Suppressor macrophage (primary cell): ENCODE measurements at regions not wholly inside any gene's neighbourhood (a gene's known extent, or its start where the extent isn't known, plus 50 kb on each side); places are given as distances from the start of the nearest gene placed in this dataset.

Experiments
- DNase-seq, 4 experiments: peaks; one replicate each; pipeline ENCODE4 v3.0.0-alpha.2; 2020 to 2022

- DNase-seq = no peak
These were observed 164.8 kb upstream of the DTNBP1 start for GRCh38 chr6:15827496-15828255.

DNA sequence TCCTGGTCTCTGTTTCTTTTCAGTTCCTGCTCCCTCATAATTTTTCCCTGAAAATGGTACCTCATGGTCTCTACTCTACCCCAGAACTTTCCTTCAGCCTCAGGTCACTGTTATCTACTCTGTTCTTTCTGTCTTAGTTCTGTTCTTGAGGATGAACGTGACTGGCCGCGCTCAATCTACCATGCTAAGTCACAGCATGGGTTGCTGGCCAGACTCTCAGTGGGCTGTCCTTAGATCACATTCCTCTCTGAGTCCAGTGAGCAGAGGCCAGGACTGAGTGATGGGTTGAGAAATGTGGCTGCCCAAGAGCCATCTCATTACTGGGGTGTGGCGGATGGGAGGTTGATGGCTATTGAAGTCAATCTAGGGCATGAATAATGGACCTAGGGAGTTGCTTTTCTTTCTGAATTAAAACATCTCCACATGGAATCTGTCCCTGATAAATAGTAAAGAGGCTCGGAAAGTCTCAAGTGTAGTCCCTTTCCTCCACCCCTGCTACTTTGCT is 164.0 kb upstream of the DTNBP1 start:
- no peak for DNase-seq

DNA sequence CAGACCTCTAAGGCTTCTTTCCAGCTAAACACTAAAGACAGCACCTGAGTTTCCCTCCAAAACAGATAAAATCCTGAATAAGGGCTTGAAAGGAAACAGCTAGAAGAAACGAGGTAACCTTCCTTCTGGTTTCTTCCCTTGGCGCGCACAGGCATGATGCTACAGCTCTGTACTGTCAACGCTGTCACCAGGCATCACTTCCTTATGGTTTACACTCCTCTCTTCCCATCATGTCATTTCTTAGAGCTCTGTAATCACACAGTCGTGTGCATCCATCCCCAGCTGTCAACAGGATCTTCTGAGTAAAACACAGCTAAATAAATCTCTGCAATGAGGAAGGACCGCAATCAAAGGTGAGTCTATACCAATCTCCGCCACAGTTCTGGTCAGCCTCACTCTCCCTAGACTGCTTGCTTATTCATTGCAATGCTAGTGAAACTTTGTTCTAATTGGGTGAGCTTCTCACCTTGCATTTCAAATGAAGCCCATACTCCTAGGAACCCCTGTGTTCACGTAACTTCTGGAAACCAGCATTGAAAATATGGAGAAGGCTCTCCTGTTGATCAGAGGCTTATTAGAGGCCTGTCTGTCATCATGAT is 162.6 kb upstream of the DTNBP1 start:
- no peak for DNase-seq

GRCh38 chr6:15824811-15825210 is 162.0 kb upstream of the DTNBP1 start:
- no peak for DNase-seq

DNA sequence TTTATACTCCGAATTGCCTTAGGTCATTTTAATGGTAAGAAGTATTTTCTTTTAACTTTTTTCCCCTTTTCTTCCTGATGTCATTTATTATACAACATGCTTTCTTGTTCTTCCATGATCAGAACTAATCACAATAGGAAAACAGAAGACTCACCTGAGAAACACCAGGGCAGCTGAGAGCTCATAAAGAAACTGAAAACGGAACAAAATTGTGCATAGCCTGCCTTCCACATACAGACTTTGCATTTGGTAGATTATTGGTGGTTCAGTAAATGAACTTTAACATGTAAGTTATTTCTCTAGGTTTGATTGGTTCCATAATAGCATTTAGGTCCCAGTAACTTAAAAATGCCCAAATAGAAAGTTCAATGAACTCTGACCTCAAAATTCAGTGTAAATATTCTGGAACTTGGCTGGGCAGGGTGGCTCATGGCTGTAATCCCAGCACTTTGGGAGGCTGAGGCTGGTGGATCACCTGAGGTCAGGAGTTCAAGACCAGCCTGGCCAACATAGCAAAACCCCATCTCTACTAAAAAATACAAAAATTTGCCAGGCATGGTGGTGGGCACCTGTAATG is 161.1 kb upstream of the DTNBP1 start:
- DNase-seq = no peak

DNA sequence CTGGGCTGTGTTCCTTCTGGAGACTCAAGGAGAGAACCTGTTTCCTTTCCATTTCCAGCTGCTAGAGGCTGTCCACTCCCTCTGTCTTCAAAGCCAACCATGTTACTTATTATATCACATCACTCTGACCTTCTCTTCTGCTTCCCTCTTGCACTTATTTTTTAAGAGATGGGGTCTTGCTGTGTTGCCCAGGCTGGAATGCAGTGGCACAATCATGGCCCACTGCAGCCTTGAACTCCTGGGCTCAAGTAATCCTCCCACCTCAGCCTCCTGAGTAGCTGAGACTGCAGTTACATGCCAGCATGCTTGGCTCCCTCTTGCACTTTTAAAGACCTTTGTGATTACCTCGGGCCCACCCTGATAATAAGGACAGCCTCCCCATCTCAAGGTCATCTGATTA is 160.0 kb upstream of the DTNBP1 start:
- no peak for DNase-seq

DNA sequence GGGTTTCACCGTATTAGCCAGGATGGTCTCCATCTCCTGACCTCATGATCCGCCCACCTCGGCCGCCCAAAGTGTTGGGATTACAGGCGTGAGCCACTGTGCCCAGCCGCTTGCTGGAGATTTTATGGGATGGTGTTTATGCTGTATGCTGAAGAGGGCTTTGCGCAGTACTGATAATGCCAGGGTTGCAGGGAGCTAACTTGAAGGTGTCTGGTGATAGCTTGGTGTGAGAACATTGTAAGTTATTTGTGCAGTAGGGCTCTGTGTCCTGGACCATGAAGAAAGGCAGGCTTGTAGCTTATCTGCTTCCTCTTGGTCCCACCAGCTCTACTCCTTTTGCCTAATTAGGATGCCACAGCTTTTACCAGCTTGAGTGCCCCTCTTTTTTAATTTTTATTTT is 157.0 kb upstream of the DTNBP1 start:
- DNase-seq = no peak

DNA sequence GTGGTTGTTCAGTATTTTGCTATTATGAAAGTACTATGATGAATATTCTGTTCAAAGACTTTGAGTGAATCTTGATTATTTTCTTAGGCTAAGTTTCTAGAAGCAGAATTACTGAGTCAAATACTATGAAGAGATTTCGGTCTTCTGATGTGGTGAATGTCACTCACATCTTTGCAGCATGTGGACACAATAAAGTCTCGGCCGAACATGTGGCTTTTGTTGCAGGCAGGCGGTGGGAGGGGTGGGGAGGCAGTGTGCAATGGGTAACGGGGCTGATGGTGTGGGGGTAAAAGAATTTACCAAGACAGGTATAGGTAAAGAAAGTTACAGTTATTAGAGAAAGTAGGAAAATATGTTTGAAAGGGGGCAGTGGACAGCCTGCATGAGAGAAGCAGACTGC is 156.4 kb upstream of the DTNBP1 start:
- no peak for DNase-seq

GRCh38 chr6:15818491-15818890 is 155.7 kb upstream of the DTNBP1 start:
- no peak for DNase-seq

DNA sequence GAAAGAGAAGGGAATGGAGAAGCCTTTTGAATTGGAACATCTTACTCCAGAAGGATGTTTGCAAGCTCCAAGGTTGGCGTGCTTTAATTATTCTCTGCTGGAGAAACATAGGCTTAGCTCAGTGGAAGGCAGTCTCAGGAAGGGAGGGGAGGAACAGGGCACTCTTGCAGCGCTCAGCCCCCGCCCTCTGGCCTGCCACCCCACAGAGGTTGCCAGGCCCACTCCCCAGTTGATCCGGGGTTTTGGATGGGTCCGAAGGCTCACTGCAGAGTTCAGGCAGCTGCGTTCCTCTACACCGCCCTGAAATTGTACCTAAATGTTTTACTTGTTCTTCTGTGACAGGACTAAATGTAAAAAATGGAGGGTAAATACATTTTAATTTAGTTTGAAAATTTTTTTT is 155.2 kb upstream of the DTNBP1 start:
- DNase-seq = no peak

GRCh38 chr6:15817100-15817499 is 154.3 kb upstream of the DTNBP1 start:
- DNase-seq = no peak

- DNase-seq = no peak
These were observed 153.8 kb upstream of the DTNBP1 start for GRCh38 chr6:15816661-15817060.

DNA sequence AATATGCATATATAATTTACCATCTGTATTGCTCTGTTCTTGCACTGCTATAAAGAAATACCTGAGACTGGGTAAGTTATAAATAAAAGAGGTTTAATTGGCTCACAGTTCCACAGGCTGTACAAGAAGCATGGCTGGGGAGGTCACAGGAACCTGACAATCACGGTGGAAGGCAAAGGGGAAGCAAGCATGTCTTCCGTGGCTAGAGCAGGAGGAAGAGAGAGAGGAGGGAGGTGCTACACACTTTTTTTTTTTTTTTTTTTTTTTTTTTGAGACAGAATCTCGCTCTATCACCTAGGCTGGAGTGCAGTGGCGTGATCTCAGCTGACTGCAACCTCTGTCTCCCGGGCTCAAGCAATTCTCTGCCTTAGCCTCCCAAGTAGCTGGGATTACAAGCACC is 150.9 kb upstream of the DTNBP1 start:
- peak in 3 of 4 experiments; percentile 28 to 39 (median 37) for DNase-seq

GRCh38 chr6:15811107-15811506 is 148.3 kb upstream of the DTNBP1 start:
- no peak for DNase-seq

- no peak for DNase-seq
These were observed 147.8 kb upstream of the DTNBP1 start for GRCh38 chr6:15810618-15811017.

DNA sequence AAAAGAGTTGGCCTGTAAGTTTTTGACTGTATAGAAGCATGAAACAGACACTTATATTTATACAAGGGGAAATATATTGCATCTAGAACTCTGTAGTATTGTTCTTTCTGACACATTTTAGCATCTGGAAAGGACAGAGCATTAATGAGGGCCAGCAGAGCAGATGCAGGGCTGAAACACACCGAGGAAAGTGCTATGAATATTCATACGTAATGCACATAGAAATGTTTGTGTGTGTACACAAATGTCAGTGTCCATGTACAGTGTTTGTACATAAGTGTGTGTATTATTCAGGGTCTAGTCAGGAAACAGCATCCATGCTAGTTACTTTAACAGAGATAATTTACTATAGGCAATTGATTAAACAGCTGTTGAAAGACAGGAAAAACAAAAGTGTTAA is 146.5 kb upstream of the DTNBP1 start:
- no peak for DNase-seq

DNA sequence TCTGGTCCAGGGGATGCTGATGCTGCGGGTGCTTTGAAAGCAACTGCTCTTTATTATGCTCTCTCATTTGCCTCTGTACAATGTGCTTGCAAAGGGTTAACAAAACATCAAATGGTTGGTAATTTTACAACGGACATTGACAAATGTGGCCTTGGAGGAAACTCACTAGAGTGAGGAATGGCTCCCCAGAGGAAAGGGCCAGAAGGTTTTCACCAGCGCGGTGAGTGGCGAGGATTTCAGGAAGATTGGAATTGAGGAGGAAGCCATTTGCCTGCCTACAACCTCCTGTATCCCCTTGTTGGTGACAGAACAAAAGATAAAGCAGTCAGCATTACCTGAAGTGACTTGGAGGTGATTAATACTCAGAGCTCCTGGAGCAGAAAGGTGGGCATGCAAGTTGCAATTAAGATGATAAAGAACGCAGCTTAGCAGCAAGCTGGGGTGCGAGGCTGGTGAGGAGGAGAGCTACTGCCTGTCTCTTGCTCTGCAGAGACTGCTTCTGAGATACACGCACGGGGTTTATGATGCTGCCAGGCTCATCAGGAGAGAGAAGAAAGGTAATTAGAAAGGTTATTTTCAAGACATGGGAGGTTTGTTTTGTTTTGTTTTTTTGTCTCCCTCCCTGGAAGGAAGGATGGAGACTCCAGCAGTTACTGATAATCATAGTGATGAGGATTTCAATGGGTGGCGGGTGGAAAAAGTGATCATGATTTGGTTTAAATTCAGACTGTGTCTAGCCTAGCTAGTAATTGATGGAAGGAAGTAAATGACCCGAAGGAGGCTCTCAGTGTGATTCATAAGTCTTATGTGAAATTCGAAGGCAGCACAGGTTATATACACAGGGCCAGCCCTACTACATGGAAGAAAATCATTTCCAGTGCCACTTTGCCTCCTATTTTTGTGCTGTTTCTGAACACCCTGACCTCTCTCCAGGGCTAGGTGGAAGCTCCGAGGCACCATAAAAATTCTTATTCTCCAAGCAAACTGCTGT is 141.6 kb upstream of the DTNBP1 start:
- no peak for DNase-seq

DNA sequence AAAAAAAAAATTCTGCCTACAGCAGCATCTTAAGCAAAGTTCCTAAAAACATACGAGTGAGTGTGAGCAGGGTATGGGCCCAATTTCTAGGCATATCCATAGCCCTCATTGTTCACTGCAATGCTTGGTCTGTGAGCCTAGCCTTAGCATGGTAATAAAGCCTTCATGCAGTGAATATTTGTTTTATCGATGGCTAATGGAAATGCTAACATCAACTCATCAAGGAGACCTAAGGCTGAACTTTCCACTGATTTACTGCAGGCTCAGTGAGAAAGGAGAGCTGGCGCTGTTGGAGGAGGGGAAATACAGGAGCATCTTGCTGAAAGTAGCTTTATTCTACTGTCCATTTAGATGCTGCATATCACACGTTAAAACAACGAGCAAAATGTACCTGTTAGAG is 139.6 kb upstream of the DTNBP1 start:
- DNase-seq = no peak

GRCh38 chr6:15801912-15802311 is 139.1 kb upstream of the DTNBP1 start:
- no peak for DNase-seq

DNA sequence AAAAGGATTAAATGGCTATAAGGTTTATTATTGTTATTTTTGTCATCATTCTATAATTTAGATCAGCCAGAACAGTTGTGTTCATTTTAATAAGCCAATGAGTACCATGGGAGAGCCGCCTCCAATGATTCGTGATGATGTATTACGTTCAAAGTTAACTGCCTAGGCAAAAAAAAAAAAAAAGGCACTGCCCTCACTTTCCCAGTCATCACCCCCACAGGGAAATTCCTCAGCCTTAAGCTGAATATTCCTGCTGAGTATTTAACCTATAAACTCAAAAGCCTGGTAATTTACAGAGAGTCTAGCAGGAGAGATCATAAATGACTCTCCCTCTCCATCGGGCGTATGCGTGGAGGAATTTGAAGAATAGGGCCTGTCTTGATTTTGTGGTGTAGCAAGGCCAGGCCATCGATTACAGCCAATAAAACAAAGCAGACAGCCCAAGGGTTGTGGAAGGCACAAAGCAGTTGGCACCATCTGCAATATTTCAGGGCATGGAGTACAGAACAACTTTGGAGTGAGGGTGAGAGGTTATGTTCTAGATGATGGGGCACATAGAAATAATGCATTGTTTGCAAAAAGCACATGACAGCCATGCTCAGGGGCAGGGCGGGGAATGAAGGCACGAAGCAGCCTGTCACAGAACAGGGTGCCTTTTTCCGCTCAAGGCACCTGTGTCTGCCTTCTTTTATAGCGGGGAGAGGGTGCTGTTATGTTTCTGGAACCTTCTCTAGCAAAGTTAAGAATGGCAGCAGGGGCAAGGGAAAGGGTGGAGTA is 138.2 kb upstream of the DTNBP1 start:
- DNase-seq = no peak

DNA sequence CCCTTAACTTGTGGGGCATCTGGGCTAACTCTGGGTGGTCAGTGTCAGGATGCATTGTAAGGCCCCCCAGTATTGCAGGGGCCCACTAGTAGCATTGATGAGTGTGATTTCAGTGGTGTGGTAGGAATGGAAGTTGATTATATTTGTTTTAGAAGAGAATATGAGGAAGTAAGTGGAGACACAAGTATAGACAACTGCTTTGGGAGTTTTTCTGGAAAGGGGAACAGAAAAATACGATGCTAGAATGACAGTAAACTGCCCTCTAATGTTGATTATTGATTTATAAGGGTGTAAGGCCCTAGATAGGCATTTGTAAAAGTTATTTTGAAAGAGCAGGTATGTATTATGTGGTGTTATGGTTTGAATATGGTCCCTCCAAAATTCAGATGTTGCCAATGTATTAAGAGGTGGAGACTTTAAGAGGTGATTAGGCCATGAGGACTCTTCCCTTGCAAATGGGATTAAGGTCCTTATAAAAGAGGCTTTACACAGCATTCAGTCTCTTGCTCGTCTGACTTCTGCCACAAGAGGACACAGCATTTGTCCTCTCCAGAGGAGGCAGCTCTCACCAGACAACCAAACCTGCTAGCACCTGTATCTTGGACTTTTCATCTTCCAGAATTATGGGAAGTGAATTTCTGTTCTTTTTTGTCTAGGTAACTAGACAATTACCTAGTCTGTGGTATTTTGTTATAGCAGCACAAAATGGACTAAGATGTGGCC is 135.9 kb upstream of the DTNBP1 start:
- peak in 2 of 4 experiments; percentile 46 to 48 for DNase-seq
